Esophagus muscularis mucosa (tissue), 4 donors: ENCODE measurements at regions not wholly inside any gene's neighbourhood (a gene's known extent, or its start where the extent isn't known, plus 50 kb on each side); places are given as distances from the start of the nearest gene placed in this dataset.

ENCODE experiments used
- EP300 ChIP-seq: sonication (generic); formaldehyde crosslinking; IDR thresholded peaks from one replicate; pipeline ENCODE4 v1.6.1; 2017; ENCODE audit warnings: antibody characterized with exemption
- POLR2AphosphoS5 ChIP-seq, 2 donors: sonication (generic); formaldehyde crosslinking; IDR thresholded peaks; one replicate each; pipeline ENCODE4 v1.6.1; 2017; ENCODE audit warnings: antibody characterized with exemption in 2 of 2
- TF ChIP-seq, protein P1 (sequence below), 3 experiments: fragments of 200-600 bp in 2 of 3; fragments of 450-650 bp in 1 of 3; sonication (generic) in 2 of 3; IDR thresholded peaks; one replicate each; pipeline ENCODE4 v1.5.1; 2017 to 2019; ENCODE audit warnings: antibody characterized with exemption in 3 of 3, mild to moderate bottlenecking in 2 of 3, moderate library complexity in 1 of 3

DNA sequence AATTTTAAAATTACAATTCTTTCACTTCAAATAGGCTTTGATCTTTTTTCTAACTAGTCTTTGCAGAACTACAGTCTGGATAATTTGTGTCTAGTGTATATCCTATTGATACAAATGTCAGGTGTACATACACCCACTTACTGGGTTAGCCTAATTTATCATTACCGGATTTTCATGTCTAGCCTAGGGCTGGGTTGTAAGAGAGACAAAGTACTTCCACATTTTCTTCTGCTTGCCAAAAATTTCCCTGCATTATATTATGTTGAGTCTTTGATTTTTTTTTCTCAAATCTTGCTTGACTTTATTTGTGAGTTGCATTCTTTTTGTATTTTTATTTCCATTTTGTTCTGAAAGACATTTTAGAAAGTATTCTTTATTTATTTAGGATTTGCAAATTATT, 284.8 kb upstream of the FZD8 start:
- TF ChIP-seq EP300 (no peak), POLR2AphosphoS5 (IDR thresholded peaks at IDR 0.05) (no peak)
- TF ChIP-seq, protein P1, sequence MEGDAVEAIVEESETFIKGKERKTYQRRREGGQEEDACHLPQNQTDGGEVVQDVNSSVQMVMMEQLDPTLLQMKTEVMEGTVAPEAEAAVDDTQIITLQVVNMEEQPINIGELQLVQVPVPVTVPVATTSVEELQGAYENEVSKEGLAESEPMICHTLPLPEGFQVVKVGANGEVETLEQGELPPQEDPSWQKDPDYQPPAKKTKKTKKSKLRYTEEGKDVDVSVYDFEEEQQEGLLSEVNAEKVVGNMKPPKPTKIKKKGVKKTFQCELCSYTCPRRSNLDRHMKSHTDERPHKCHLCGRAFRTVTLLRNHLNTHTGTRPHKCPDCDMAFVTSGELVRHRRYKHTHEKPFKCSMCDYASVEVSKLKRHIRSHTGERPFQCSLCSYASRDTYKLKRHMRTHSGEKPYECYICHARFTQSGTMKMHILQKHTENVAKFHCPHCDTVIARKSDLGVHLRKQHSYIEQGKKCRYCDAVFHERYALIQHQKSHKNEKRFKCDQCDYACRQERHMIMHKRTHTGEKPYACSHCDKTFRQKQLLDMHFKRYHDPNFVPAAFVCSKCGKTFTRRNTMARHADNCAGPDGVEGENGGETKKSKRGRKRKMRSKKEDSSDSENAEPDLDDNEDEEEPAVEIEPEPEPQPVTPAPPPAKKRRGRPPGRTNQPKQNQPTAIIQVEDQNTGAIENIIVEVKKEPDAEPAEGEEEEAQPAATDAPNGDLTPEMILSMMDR (IDR thresholded peaks at IDR 0.05), result no peak
